ENCODE measurements at regions not wholly inside any gene's neighbourhood (a gene's known extent, or its start where the extent isn't known, plus 50 kb on each side); places are given as distances from the start of the nearest gene placed in this dataset.

DNA sequence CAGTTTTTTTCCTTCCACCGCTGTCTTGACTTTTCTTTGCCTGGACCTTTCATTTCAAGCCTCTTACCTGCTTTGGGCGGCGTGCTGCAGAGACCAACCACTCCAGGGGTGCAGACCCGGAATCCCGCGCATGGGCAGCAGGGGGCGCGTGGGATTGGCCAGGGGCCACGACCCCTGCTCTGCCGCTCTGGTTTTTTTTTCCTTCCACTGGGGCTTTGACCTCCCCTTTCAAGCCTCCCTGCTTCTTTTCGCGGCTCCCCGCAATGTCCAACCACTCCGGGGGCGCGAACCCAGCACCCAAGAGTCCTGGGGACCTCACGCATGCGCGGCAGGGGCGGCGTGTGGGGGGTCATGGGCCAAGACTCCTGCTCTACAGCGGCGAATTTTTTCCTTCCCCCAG is 325.1 kb downstream of the ALG10 start:
- TF ChIP-seq, protein P1, sequence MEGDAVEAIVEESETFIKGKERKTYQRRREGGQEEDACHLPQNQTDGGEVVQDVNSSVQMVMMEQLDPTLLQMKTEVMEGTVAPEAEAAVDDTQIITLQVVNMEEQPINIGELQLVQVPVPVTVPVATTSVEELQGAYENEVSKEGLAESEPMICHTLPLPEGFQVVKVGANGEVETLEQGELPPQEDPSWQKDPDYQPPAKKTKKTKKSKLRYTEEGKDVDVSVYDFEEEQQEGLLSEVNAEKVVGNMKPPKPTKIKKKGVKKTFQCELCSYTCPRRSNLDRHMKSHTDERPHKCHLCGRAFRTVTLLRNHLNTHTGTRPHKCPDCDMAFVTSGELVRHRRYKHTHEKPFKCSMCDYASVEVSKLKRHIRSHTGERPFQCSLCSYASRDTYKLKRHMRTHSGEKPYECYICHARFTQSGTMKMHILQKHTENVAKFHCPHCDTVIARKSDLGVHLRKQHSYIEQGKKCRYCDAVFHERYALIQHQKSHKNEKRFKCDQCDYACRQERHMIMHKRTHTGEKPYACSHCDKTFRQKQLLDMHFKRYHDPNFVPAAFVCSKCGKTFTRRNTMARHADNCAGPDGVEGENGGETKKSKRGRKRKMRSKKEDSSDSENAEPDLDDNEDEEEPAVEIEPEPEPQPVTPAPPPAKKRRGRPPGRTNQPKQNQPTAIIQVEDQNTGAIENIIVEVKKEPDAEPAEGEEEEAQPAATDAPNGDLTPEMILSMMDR (IDR thresholded peaks at IDR 0.05; ENCODE audit: insufficient read depth, low read length, poor library complexity, severe bottlenecking): peak; percentile 27
- no peak for TF ChIP-seq EZH2phosphoT487 (conservative IDR thresholded peaks at IDR 0.05; ENCODE audit: low read length)
